ENCODE measurements at regions not wholly inside any gene's neighbourhood (a gene's known extent, or its start where the extent isn't known, plus 50 kb on each side); places are given as distances from the start of the nearest gene placed in this dataset.

DNA sequence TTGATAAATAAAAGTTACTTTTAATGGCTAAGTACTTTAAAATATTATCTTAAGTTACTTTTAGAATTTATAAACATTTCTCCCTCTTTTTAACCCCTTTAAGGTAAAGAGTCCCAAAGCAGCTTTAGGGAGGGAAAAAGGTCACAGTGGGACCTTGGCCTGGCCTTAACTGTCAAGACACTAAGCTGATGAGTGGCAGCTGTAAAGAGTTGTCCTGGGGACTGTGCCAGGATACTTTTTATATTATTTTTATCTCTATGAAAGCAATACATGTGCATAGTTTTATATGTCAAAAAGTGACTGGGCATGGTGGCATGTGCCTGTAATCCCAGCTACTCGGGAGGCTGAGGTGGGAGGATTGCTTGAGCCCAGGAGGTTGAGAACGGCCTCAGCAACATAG, 94.2 kb upstream of the RESF1 start:
- Histone ChIP-seq H3K36me3 (ENCODE audit: insufficient read depth, low read depth, low read length) (no peaks in the 10 kb centered on the region), H3K27ac (ENCODE audit: low read length) (no peak overlapping the region), H3K27me3 (ENCODE audit: insufficient read depth, low read length) (no peaks in the 10 kb centered on the region), H3K4me1 (ENCODE audit: insufficient read depth, low read length) (peaks cover 8% of the 10 kb centered on the region; the same call in 1 of the 2 replicates), H3K9ac (ENCODE audit: low read depth, low read length) (no peak overlapping the region), H3K9me3 (ENCODE audit: insufficient read depth, low read depth, low read length) (no peaks in the 10 kb centered on the region), H3K4me3 (ENCODE audit: low read length) (no peak overlapping the region)

DNA sequence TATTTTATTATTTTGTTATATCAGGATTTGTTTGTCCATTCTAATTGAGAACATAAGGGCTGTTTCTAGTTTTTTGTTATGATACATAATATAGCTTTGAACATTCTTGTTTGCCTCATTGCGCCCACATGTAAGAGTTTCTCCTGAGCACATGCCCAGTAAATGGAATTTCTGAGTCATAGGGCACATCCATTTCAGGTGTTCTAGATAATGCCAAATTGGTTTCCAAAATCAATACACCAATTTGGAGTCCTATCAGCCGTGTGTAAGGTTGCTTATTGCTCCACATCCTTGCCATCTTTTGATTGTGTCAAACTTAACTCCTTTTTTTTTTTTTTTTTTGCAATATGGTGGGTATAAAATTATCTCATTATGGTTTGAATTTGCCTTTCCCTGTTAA, 97.9 kb upstream of the RESF1 start:
- H3K27me3 ChIP-seq (ENCODE audit: insufficient read depth, low read length) = no peaks in the 10 kb centered on the region
- H3K36me3 ChIP-seq (ENCODE audit: insufficient read depth, low read depth, low read length) = no peaks in the 10 kb centered on the region
- H3K9me3 ChIP-seq (ENCODE audit: insufficient read depth, low read depth, low read length) = no peaks in the 10 kb centered on the region
- H3K27ac ChIP-seq (ENCODE audit: low read length) = no peak overlapping the region
- H3K9ac ChIP-seq (ENCODE audit: low read depth, low read length) = no peak overlapping the region
- no peak overlapping the region for H3K4me3 ChIP-seq (ENCODE audit: low read length)
- H3K4me1 ChIP-seq (ENCODE audit: insufficient read depth, low read length) = no peaks in the 10 kb centered on the region

DNA sequence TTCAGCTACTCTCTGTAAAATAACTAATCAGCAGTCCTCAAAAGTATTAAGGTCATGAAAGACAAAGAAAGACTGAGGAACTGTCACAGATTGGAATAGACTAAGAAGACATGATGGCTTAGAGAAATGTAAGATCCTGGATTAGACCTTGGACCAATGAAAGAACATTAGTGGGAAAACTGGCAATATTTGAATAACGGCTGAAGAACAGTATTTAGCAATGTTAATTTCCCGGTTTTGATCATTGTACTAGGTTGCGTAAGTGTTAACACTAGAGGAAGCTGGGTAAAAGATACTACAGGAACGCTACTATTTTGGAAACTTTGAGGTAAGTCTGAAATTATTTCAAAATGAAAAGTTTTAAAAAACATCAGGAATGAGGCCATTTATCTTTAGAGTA, 98.8 kb upstream of the RESF1 start:
- Histone ChIP-seq H3K27me3 (ENCODE audit: insufficient read depth, low read length) (no peaks in the 10 kb centered on the region), H3K9me3 (ENCODE audit: insufficient read depth, low read depth, low read length) (no peaks in the 10 kb centered on the region), H3K9ac (ENCODE audit: low read depth, low read length) (no peak overlapping the region), H3K36me3 (ENCODE audit: insufficient read depth, low read depth, low read length) (no peaks in the 10 kb centered on the region), H3K4me3 (ENCODE audit: low read length) (no peak overlapping the region), H3K4me1 (ENCODE audit: insufficient read depth, low read length) (no peaks in the 10 kb centered on the region), H3K27ac (ENCODE audit: low read length) (no peak overlapping the region)

DNA sequence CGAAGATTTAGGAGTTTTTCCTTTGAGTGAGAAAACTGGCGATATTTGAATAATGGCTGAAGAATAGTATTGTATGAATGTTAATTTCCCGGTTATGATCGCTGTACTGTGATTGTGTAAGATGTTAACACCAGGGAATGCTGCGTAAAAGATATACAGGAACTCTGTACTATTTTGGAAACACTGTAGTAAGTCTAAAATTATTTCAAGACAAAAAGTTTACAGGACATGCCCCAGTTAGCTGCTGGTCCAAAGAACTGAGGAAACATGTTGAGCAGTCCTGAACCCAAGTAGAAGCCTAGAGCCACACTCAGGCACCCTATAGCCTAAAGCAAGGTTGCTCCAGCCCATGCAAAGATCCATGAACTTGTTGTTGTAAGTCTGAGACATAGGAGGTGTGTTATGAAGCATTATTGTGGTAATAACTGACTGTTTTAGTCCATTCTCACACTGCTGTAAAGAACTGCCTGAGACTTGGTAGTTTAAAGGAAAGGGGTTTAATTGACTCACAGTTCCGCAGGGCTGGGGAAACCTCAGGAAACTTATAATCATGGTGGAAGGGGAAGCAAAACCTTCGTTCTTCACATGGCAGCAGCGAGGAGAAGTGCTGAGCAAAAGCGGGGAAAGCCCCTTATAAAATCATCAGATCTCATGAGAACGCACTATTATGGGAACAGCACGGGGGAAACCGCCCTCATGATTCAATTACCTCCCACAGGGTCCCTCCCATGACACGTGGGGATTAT, 99.8 kb upstream of the RESF1 start:
- no peaks in the 10 kb centered on the region for H3K36me3 ChIP-seq (ENCODE audit: insufficient read depth, low read depth, low read length)
- H3K4me1 ChIP-seq (ENCODE audit: insufficient read depth, low read length) = no peaks in the 10 kb centered on the region
- H3K27me3 ChIP-seq (ENCODE audit: insufficient read depth, low read length) = no peaks in the 10 kb centered on the region
- no peaks in the 10 kb centered on the region; the same call in 1 of the 2 replicates for H3K9me3 ChIP-seq (ENCODE audit: insufficient read depth, low read depth, low read length)
- H3K4me3 ChIP-seq (ENCODE audit: low read length) = no peak overlapping the region
- no peak overlapping the region for H3K9ac ChIP-seq (ENCODE audit: low read depth, low read length)
- H3K27ac ChIP-seq (ENCODE audit: low read length) = no peak overlapping the region

DNA sequence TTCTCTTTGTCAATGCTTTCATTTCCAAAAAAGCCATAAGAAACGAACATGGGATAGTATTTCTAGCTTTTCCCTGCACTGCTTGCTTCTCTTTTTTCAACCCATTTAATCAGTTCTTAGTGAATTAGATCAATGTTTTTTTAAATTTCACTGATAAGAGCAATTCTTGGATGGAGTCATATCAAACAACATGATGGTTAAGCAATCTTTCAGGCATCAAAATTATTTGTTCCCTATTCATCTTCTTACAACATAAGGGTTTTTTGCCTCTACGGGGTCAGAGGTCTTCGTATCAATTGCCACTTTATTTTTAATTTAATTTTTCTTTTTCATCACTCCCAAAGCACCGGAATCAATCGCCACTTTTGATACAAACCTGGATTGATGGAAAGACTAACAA, 103.8 kb upstream of the RESF1 start:
- H3K9me3 ChIP-seq (ENCODE audit: insufficient read depth, low read depth, low read length) = peaks cover 29% of the 10 kb centered on the region

DNA sequence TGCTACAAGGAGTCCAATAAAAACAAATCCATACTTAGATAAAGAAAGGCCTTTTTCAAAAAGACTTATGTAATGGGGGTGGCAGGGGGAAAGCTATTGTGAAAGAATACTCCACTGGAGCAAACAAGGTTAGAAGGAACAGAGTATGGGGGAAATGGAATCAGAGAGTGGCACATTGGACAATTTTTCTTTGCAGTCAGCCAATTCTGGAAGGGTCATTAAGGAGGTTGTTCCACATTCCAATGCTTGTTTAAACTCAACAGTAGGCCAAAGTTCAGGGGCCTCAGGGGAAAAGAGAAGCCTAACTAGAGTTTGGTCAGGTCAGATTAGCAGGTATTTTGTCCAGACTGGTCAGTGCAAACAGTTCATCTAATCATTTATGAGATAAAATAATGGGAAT, 105.2 kb upstream of the RESF1 start:
- no peak overlapping the region for H3K9ac ChIP-seq (ENCODE audit: low read depth, low read length)
- H3K27me3 ChIP-seq (ENCODE audit: insufficient read depth, low read length) = no peaks in the 10 kb centered on the region
- H3K4me3 ChIP-seq (ENCODE audit: low read length) = no peak overlapping the region
- H3K36me3 ChIP-seq (ENCODE audit: insufficient read depth, low read depth, low read length) = no peaks in the 10 kb centered on the region
- no peaks in the 10 kb centered on the region for H3K4me1 ChIP-seq (ENCODE audit: insufficient read depth, low read length)
- H3K27ac ChIP-seq (ENCODE audit: low read length) = no peak overlapping the region
- peaks cover 43% of the 10 kb centered on the region for H3K9me3 ChIP-seq (ENCODE audit: insufficient read depth, low read depth, low read length)

More for the DNA sequence above, 103.8 kb upstream of the RESF1 start:
- no peak overlapping the region for H3K9ac ChIP-seq (ENCODE audit: low read depth, low read length)
- no peaks in the 10 kb centered on the region for H3K4me1 ChIP-seq (ENCODE audit: insufficient read depth, low read length)
- no peaks in the 10 kb centered on the region for H3K36me3 ChIP-seq (ENCODE audit: insufficient read depth, low read depth, low read length)
- no peak overlapping the region for H3K27ac ChIP-seq (ENCODE audit: low read length)
- no peak overlapping the region for H3K4me3 ChIP-seq (ENCODE audit: low read length)
- H3K27me3 ChIP-seq (ENCODE audit: insufficient read depth, low read length) = no peaks in the 10 kb centered on the region

DNA sequence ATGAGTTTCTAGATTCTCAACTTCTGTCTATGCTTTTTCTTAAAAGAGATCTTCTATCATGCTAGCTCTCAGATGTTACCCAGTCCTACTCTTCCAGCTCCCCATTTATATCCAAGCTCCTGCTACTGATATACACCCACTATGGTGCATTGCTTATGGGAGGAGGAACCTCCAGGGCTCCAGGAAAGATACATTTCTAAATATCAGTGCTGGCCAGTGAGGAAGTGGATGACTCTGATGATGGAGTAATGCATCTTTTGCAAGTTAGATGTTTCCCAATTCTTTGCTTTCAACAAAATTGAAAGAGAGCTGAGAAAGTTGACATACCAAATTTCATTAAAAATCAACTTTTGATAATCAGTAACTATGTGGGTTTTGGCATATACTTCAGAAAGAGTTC, 105.7 kb upstream of the RESF1 start:
- Histone ChIP-seq H3K9me3 (ENCODE audit: insufficient read depth, low read depth, low read length) (peaks cover 47% of the 10 kb centered on the region), H3K27me3 (ENCODE audit: insufficient read depth, low read length) (no peaks in the 10 kb centered on the region), H3K36me3 (ENCODE audit: insufficient read depth, low read depth, low read length) (no peaks in the 10 kb centered on the region), H3K4me1 (ENCODE audit: insufficient read depth, low read length) (no peaks in the 10 kb centered on the region), H3K4me3 (ENCODE audit: low read length) (no peak overlapping the region), H3K27ac (ENCODE audit: low read length) (no peak overlapping the region), H3K9ac (ENCODE audit: low read depth, low read length) (no peak overlapping the region)

DNA sequence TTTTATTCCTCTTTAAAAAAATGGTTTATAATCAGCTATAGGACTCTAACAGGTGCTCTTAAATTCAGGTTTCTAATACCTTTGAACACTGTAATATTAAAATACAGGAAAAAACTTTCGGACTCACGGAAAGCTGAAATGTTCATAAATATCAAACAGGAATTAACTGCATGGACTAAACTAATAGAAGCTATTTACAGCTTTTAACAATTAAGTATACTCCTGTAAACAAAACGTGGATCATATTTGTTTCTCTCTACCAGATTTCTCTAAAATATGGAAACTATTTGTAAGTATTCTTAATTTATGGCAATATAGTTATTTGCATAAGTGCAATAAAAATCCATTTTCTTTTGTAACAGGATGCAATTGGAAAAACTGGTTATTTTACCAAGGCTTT, 108.9 kb upstream of the RESF1 start:
- Histone ChIP-seq H3K36me3 (ENCODE audit: insufficient read depth, low read depth, low read length) (no peaks in the 10 kb centered on the region), H3K9ac (ENCODE audit: low read depth, low read length) (no peak overlapping the region), H3K9me3 (ENCODE audit: insufficient read depth, low read depth, low read length) (peaks cover 58% of the 10 kb centered on the region), H3K27ac (ENCODE audit: low read length) (no peak overlapping the region), H3K4me3 (ENCODE audit: low read length) (no peak overlapping the region), H3K4me1 (ENCODE audit: insufficient read depth, low read length) (no peaks in the 10 kb centered on the region), H3K27me3 (ENCODE audit: insufficient read depth, low read length) (no peaks in the 10 kb centered on the region)

DNA sequence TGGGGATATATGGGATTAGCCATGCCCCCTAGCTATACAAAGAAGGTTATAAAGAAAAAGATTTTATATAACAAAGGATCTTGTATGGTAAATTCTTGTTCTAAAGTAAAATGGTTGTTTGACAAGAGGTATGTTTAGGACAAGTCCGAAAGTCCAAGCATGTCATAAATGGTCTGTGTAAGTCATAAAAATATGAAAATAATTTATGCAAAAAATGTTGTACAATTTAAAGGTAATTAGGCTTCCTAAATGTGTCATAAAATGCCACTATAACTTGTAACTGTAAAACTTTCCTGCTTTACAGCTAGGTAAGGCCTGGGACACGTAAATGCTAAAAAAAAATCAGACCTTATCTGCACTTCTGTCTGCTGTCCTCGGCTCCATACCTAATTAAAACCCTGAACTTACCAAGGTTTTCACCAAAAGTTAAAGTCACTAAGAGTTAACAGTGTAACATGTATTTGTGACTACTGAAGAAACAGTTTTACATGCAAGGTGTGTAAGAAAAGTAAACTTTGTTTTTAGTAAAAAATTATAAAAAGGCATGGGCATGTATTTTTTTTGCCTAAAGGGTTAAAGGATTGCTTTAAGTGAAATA, 110.0 kb upstream of the RESF1 start:
- H3K27ac ChIP-seq (ENCODE audit: low read length) = no peak overlapping the region
- peaks cover 58% of the 10 kb centered on the region for H3K9me3 ChIP-seq (ENCODE audit: insufficient read depth, low read depth, low read length)
- H3K27me3 ChIP-seq (ENCODE audit: insufficient read depth, low read length) = no peaks in the 10 kb centered on the region
- H3K4me3 ChIP-seq (ENCODE audit: low read length) = peak overlapping the region; percentile 34; the same call in 1 of the 2 replicates
- H3K9ac ChIP-seq (ENCODE audit: low read depth, low read length) = no peak overlapping the region
- no peaks in the 10 kb centered on the region for H3K36me3 ChIP-seq (ENCODE audit: insufficient read depth, low read depth, low read length)
- no peaks in the 10 kb centered on the region for H3K4me1 ChIP-seq (ENCODE audit: insufficient read depth, low read length)

DNA sequence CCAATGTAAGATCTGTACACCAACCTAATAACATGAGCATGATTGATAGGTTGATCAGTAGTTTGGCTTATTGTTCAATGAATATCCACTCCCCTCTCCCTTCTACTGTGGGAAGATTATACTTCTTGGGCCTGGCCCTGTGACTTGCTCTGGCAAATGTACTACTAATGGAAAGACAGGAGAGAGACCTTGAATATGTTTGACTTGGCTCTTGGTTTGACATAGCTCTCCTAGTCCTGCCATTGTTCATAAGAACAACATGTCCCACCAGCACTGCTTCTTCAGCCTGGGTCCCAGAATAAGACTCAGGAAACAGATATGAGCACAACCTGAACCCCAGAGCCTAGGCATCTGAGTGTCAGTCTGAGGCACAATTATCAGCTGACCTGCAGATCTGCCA, 112.8 kb upstream of the RESF1 start:
- no peaks in the 10 kb centered on the region for H3K36me3 ChIP-seq (ENCODE audit: insufficient read depth, low read depth, low read length)
- no peaks in the 10 kb centered on the region for H3K4me1 ChIP-seq (ENCODE audit: insufficient read depth, low read length)
- H3K9ac ChIP-seq (ENCODE audit: low read depth, low read length) = no peak overlapping the region
- no peak overlapping the region for H3K27ac ChIP-seq (ENCODE audit: low read length)
- no peaks in the 10 kb centered on the region for H3K27me3 ChIP-seq (ENCODE audit: insufficient read depth, low read length)
- no peak overlapping the region for H3K4me3 ChIP-seq (ENCODE audit: low read length)
- H3K9me3 ChIP-seq (ENCODE audit: insufficient read depth, low read depth, low read length) = peaks cover 39% of the 10 kb centered on the region

DNA sequence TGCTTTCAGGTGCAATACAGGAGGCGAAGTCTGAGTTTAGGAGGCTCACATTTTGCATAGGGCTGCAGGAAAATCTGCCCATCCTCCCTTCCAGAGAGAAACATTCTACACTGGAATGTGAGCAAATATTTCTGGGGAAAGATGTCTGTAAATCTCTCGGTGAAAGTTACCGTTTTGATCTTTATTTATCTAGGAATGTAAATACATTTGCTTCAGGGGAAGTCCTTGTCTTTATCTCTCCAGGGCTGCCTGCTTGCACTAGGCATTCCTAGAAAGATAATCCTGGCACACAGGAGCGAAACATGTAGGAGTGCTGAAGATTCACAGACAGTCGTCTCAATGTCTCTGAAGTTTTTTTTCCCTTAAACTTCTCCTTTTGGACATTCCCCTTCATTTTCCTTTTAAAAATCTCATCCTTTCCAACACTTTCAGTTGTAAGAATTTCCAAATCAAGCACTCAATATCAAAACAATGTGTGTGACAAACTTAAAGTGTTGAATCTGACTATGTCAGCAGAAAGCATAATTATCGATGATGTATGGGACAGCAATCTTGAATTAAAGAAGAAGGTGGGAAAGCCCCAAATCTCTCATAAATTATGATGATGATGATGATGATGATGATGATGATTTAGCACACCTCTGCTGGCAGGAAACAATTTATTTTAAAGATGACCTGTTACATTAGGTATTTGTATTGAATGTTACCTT, 113.4 kb upstream of the RESF1 start:
- Histone ChIP-seq H3K36me3 (ENCODE audit: insufficient read depth, low read depth, low read length) (no peaks in the 10 kb centered on the region), H3K9ac (ENCODE audit: low read depth, low read length) (no peak overlapping the region), H3K4me1 (ENCODE audit: insufficient read depth, low read length) (no peaks in the 10 kb centered on the region), H3K27me3 (ENCODE audit: insufficient read depth, low read length) (no peaks in the 10 kb centered on the region), H3K4me3 (ENCODE audit: low read length) (no peak overlapping the region), H3K9me3 (ENCODE audit: insufficient read depth, low read depth, low read length) (peaks cover 33% of the 10 kb centered on the region), H3K27ac (ENCODE audit: low read length) (no peak overlapping the region)
